OCI-LY7 (cell line): ENCODE measurements at regions not wholly inside any gene's neighbourhood (a gene's known extent, or its start where the extent isn't known, plus 50 kb on each side); places are given as distances from the start of the nearest gene placed in this dataset.

ENCODE experiments used
- BruUV-seq: library from RNA; stranded (reverse); fragments of 400-500 nt; replicated peaks from 2 replicates; lab custom pipeline; 2021; lab: Mats Ljungman, UMichigan
- CTCF ChIA-PET: fragments of 300-600 bp; sonication (Branson Sonifier 250); formaldehyde crosslinking; loops from one replicate; lab custom pipeline; 2022; ENCODE audit warnings: antibody characterized with exemption; ENCODE audit not compliant: unreplicated experiment; lab: Charles Lee
- POLR2A ChIA-PET: fragments of 300-600 bp; sonication (Branson Sonifier 250); formaldehyde crosslinking; loops from one replicate; lab custom pipeline; 2022; ENCODE audit warnings: antibody characterized with exemption; lab: Charles Lee
- DNase-seq: peaks from one replicate; pipeline ENCODE4 v3.0.0-alpha.2; 2015; ENCODE audit warnings: low spot score
- H2AFZ ChIP-seq: fragments of 200-600 bp; sonication (generic), shearing (Covaris generic); 2 replicates; pipeline ENCODE4 v1.6.1; 2014; ENCODE audit warnings: mild to moderate bottlenecking, antibody characterized with exemption, low read length, moderate library complexity
- H3K27ac ChIP-seq: fragments of 200-600 bp; sonication (generic); 2 replicates; pipeline ENCODE4 v1.5.1; 2014; ENCODE audit warnings: mixed run types, low read depth, mild to moderate bottlenecking, moderate library complexity, low read length, inconsistent platforms; ENCODE audit not compliant: poor library complexity, severe bottlenecking
- H3K36me3 ChIP-seq: fragments of 200-600 bp; sonication (generic); 2 replicates; pipeline ENCODE4 v1.6.1; 2014; ENCODE audit warnings: mild to moderate bottlenecking, antibody characterized with exemption, low read length, moderate library complexity, mixed read lengths; ENCODE audit not compliant: insufficient read depth
- H3K4me1 ChIP-seq: fragments of 200-600 bp; sonication (generic); 2 replicates; pipeline ENCODE4 v1.5.1; 2014; ENCODE audit warnings: mild to moderate bottlenecking, low read length; ENCODE audit not compliant: insufficient read depth, poor library complexity, severe bottlenecking
- H3K4me2 ChIP-seq: fragments of 200-600 bp; sonication (generic); 2 replicates; pipeline ENCODE4 v1.6.1; 2014; ENCODE audit warnings: mild to moderate bottlenecking, low read length
- H3K4me3 ChIP-seq: fragments of 200-600 bp; sonication (generic); 2 replicates; pipeline ENCODE4 v1.5.1; 2014; ENCODE audit warnings: mild to moderate bottlenecking, low read depth, low read length; ENCODE audit not compliant: poor library complexity, severe bottlenecking
- H3K79me2 ChIP-seq: fragments of 200-600 bp; sonication (generic); 2 replicates; pipeline ENCODE4 v1.6.1; 2016; ENCODE audit warnings: low read depth, mild to moderate bottlenecking, low read length, moderate library complexity, mixed read lengths; ENCODE audit not compliant: insufficient read depth
- H3K9me2 ChIP-seq: fragments of 200-600 bp; sonication (generic); 2 replicates; pipeline ENCODE4 v1.6.1; 2016; ENCODE audit warnings: mild to moderate bottlenecking, low read length, mixed read lengths; ENCODE audit not compliant: insufficient read depth
- H3K9me3 ChIP-seq: fragments of 200-600 bp; sonication (generic); 2 replicates; pipeline ENCODE4 v1.6.1; 2014; ENCODE audit warnings: mild to moderate bottlenecking, mixed run types, low read length, mixed read lengths
- H4K20me1 ChIP-seq: fragments of 200-600 bp; sonication (generic); 2 replicates; pipeline ENCODE4 v1.6.1; 2014; ENCODE audit warnings: mild to moderate bottlenecking, antibody characterized with exemption, low read length, moderate library complexity, mixed read lengths; ENCODE audit not compliant: insufficient read depth
- EZH2phosphoT487 ChIP-seq: fragments of 200-600 bp; sonication (generic); IDR thresholded peaks from 2 replicates; pipeline ENCODE4 v1.6.1; 2018; ENCODE audit warnings: low read depth, borderline replicate concordance, mild to moderate bottlenecking, mixed run types, antibody characterized with exemption, low read length, moderate library complexity, mixed read lengths
- intact Hi-C: fragments of 100-400 bp; cut with micrococcal nuclease; formaldehyde crosslinking; loops from one replicate; pipeline ENCODE4 v1.10.0; 2022; ENCODE audit not compliant: unreplicated experiment
- TF ChIP-seq, protein P1 (sequence below): fragments of 200-600 bp; sonication (generic); conservative IDR thresholded peaks from 2 replicates; pipeline ENCODE4 v1.5.1; 2014; ENCODE audit warnings: mild to moderate bottlenecking, antibody characterized with exemption, low read length, moderate library complexity, mixed read lengths

- H2AFZ ChIP-seq, result no peak overlapping the region
- no peaks in the 10 kb centered on the region for H3K4me1 ChIP-seq
- no peak overlapping the region for H3K4me3 ChIP-seq
- no peak overlapping the region for H3K27ac ChIP-seq
- no TSS peak for BruUV-seq
- H3K9me2 ChIP-seq, result no peaks in the 10 kb centered on the region
- no peaks in the 10 kb centered on the region for H4K20me1 ChIP-seq
- H3K79me2 ChIP-seq, result no peaks in the 10 kb centered on the region
- H3K4me2 ChIP-seq, result no peak overlapping the region
- TF ChIP-seq EZH2phosphoT487, result no peak
- TF ChIP-seq, protein P1, sequence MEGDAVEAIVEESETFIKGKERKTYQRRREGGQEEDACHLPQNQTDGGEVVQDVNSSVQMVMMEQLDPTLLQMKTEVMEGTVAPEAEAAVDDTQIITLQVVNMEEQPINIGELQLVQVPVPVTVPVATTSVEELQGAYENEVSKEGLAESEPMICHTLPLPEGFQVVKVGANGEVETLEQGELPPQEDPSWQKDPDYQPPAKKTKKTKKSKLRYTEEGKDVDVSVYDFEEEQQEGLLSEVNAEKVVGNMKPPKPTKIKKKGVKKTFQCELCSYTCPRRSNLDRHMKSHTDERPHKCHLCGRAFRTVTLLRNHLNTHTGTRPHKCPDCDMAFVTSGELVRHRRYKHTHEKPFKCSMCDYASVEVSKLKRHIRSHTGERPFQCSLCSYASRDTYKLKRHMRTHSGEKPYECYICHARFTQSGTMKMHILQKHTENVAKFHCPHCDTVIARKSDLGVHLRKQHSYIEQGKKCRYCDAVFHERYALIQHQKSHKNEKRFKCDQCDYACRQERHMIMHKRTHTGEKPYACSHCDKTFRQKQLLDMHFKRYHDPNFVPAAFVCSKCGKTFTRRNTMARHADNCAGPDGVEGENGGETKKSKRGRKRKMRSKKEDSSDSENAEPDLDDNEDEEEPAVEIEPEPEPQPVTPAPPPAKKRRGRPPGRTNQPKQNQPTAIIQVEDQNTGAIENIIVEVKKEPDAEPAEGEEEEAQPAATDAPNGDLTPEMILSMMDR, result no peak
- DNase-seq, result no peak
- no peaks in the 10 kb centered on the region for H3K36me3 ChIP-seq
- intact Hi-C loops, result no loop called here
- CTCF ChIA-PET, result no interaction called here
- POLR2A ChIA-PET, result interaction anchor here (0.6 to 1.2 kb wide), 5 partner anchors 12 to 178 kb away, joined by 3 to 4 read pairs (median 3); no protein-coding TSS in a partner anchor
- H3K9me3 ChIP-seq, result no peaks in the 10 kb centered on the region
Observed at GRCh38 chr2:145356056-145356455, 836.1 kb upstream of the ZEB2 start.

DNA sequence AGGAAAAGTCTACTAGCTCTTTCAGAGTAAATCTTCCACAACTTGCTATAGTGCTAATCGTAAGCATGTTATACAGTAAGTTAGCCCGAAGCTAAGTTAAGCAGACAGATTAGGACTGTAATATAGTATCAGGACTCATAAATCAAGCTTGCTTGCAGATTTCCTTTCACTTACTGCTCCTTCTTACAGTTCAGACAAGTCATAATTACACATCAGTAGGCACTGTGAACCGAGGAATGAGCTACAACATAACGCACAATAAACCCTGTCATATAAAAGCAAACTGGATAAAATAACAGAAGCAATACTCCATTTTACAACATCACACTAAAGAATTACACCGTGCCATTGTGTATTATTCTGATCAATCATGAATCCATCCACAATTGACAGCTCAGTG lies 832.6 kb upstream of the ZEB2 start:
- Histone ChIP-seq H4K20me1 (no peaks in the 10 kb centered on the region), H3K4me2 (no peak overlapping the region), H2AFZ (no peak overlapping the region), H3K4me3 (no peak overlapping the region), H3K79me2 (no peaks in the 10 kb centered on the region), H3K9me2 (no peaks in the 10 kb centered on the region), H3K4me1 (no peaks in the 10 kb centered on the region), H3K36me3 (no peaks in the 10 kb centered on the region), H3K27ac (no peak overlapping the region), H3K9me3 (no peaks in the 10 kb centered on the region)
- DNase-seq, result no peak
- intact Hi-C loops, result loop anchor here (2.0 kb wide), 1 partner anchor 18 kb away; no protein-coding TSS in a partner anchor
- no peak for TF ChIP-seq EZH2phosphoT487
- TF ChIP-seq, protein P1, result no peak
- ChIA-PET CTCF (interaction anchor here (0.5 to 0.6 kb wide), 2 partner anchors 8 to 60 kb away, joined by 3 to 5 read pairs; no protein-coding TSS in a partner anchor), POLR2A (interaction anchor here (0.6 to 2.5 kb wide), 7 partner anchors 14 to 374 kb away, joined by 3 to 10 read pairs (median 3); no protein-coding TSS in a partner anchor)
- BruUV-seq, result no TSS peak

- Histone ChIP-seq H3K79me2 (no peaks in the 10 kb centered on the region), H3K27ac (no peak overlapping the region), H3K9me3 (no peaks in the 10 kb centered on the region), H3K4me1 (no peaks in the 10 kb centered on the region), H4K20me1 (no peaks in the 10 kb centered on the region), H3K4me2 (no peak overlapping the region), H3K4me3 (no peak overlapping the region), H3K36me3 (no peaks in the 10 kb centered on the region), H3K9me2 (no peaks in the 10 kb centered on the region), H2AFZ (no peak overlapping the region)
- no peak for TF ChIP-seq EZH2phosphoT487
- TF ChIP-seq, protein P1, result no peak
- DNase-seq, result no peak
- BruUV-seq, result no TSS peak
- ChIA-PET CTCF (no interaction called here), POLR2A (interaction anchor here (0.6 to 2.5 kb wide), 7 partner anchors 13 to 375 kb away, joined by 3 to 10 read pairs (median 3); no protein-coding TSS in a partner anchor)
- intact Hi-C loops, result loop anchor here (2.0 kb wide), 1 partner anchor 17 kb away; no protein-coding TSS in a partner anchor
Observed at GRCh38 chr2:145351864-145352425, 832.0 kb upstream of the ZEB2 start.
